IMR-90 (cell line): ENCODE measurements at regions not wholly inside any gene's neighbourhood (a gene's known extent, or its start where the extent isn't known, plus 50 kb on each side); places are given as distances from the start of the nearest gene placed in this dataset.

Source experiments
- ATAC-seq: fragments of 200-7000 bp; cut with Tn5 transposase; 2 replicates; pipeline ENCODE4 v1.9.1; 2020; ENCODE audit warnings: low read depth, mild to moderate bottlenecking, moderate library complexity
- BruUV-seq: library from RNA; stranded (reverse); fragments of 400-500 nt; replicated peaks from 2 replicates; lab custom pipeline; 2021; lab: Mats Ljungman, UMichigan
- CTCF ChIA-PET: fragments of 300-600 bp; formaldehyde crosslinking; extraction: SDS; loops from one replicate; lab custom pipeline; 2021; ENCODE audit warnings: antibody characterized with exemption; lab: Yijun Ruan, JAX
- POLR2A ChIA-PET: fragments of 300-600 bp; sonication (Branson Sonifier 250); formaldehyde crosslinking; loops from one replicate; lab custom pipeline; 2022; ENCODE audit warnings: antibody characterized with exemption; ENCODE audit not compliant: unreplicated experiment; lab: Charles Lee
- DNase-seq: peaks from one replicate; pipeline ENCODE4 v3.0.0; 2013
- H2AFZ ChIP-seq: replicated peaks from 2 replicates; pipeline ENCODE3; 2013; ENCODE audit warnings: low read length, mild to moderate bottlenecking; ENCODE audit not compliant: poor library complexity
- H2AK5ac ChIP-seq: 2 replicates; pipeline ENCODE4 v1.6.1; 2013; ENCODE audit warnings: low read depth, low read length, inconsistent platforms
- H2AK9ac ChIP-seq: replicated peaks from 2 replicates; pipeline ENCODE3; 2013; ENCODE audit warnings: mild to moderate bottlenecking, low read depth, low read length, moderate library complexity; ENCODE audit not compliant: poor library complexity
- H2BK120ac ChIP-seq: 2 replicates; pipeline ENCODE4 v1.6.1; 2013; ENCODE audit warnings: low read depth, low read length, inconsistent platforms
- H2BK15ac ChIP-seq: 3 replicates; pipeline ENCODE4 v1.6.1; 2013; ENCODE audit warnings: low read depth, low read length, inconsistent platforms
- H2BK20ac ChIP-seq: 2 replicates; pipeline ENCODE4 v1.6.1; 2013; ENCODE audit warnings: low read depth, mild to moderate bottlenecking, inconsistent platforms, low read length, moderate library complexity
- H2BK5ac ChIP-seq: 2 replicates; pipeline ENCODE4 v1.6.1; 2013; ENCODE audit warnings: mild to moderate bottlenecking, low read depth, low read length, inconsistent platforms; ENCODE audit not compliant: poor library complexity, severe bottlenecking
- H3K14ac ChIP-seq: replicated peaks from 2 replicates; pipeline ENCODE4 v1.6.1; 2013; ENCODE audit warnings: low read depth, low read length, inconsistent platforms
- H3K18ac ChIP-seq: 2 replicates; pipeline ENCODE4 v1.6.1; 2013; ENCODE audit warnings: low read depth, low read length, control low read depth
- H3K23ac ChIP-seq: 2 replicates; pipeline ENCODE4 v1.6.1; 2013; ENCODE audit warnings: low read depth, low read length, inconsistent platforms
- H3K27ac ChIP-seq: 2 replicates; pipeline ENCODE4 v1.5.1; 2013; ENCODE audit warnings: mild to moderate bottlenecking, control low read depth, low read length; ENCODE audit not compliant: insufficient read depth
- H3K27me3 ChIP-seq: 2 replicates; pipeline ENCODE4 v1.6.1; 2013; ENCODE audit warnings: low read length; ENCODE audit not compliant: control insufficient read depth, insufficient read depth
- H3K36me3 ChIP-seq: 2 replicates; pipeline ENCODE4 v1.6.1; 2013; ENCODE audit warnings: low read length, mixed read lengths; ENCODE audit not compliant: control insufficient read depth, insufficient read depth
- H3K4ac ChIP-seq: 2 replicates; pipeline ENCODE4 v1.6.1; 2013; ENCODE audit warnings: low read depth, low read length, inconsistent platforms
- H3K4me1 ChIP-seq: 2 replicates; pipeline ENCODE4 v1.6.1; 2013; ENCODE audit warnings: low read length, mixed read lengths; ENCODE audit not compliant: control insufficient read depth, insufficient read depth
- H3K4me2 ChIP-seq: 2 replicates; pipeline ENCODE4 v1.6.1; 2013; ENCODE audit warnings: low read depth, mild to moderate bottlenecking, control low read depth, low read length, moderate library complexity
- H3K4me3 ChIP-seq: 2 replicates; pipeline ENCODE4 v1.5.1; 2013; ENCODE audit warnings: low read depth, mild to moderate bottlenecking, control low read depth, low read length, moderate library complexity; ENCODE audit not compliant: insufficient read depth
- H3K56ac ChIP-seq: 2 replicates; pipeline ENCODE4 v1.6.1; 2013; ENCODE audit warnings: low read length, inconsistent platforms; ENCODE audit not compliant: insufficient read depth; ENCODE audit errors: extremely low read depth
- H3K79me1 ChIP-seq, 2 experiments: 2 replicates each; pipeline ENCODE4 v1.6.1; 2013; ENCODE audit warnings: low read length in 2 of 2, inconsistent platforms in 1 of 2, low read depth in 1 of 2
- H3K9ac ChIP-seq: 2 replicates; pipeline ENCODE4 v1.6.1; 2013; ENCODE audit warnings: low read depth, low read length, control low read depth
- H3K9me1 ChIP-seq: 2 replicates; pipeline ENCODE4 v1.6.1; 2013; ENCODE audit warnings: low read length, inconsistent platforms; ENCODE audit not compliant: insufficient read depth
- H3K9me3 ChIP-seq: 2 replicates; pipeline ENCODE4 v1.6.1; 2013; ENCODE audit warnings: low read length; ENCODE audit not compliant: control insufficient read depth, insufficient read depth
- H4K20me1 ChIP-seq: 2 replicates; pipeline ENCODE4 v1.6.1; 2013; ENCODE audit warnings: low read length, inconsistent platforms; ENCODE audit not compliant: insufficient read depth
- H4K5ac ChIP-seq: 2 replicates; pipeline ENCODE4 v1.6.1; 2013; ENCODE audit warnings: mild to moderate bottlenecking, low read depth, low read length, control low read depth
- H4K8ac ChIP-seq, 2 experiments: 2 replicates each; pipeline ENCODE4 v1.6.1; 2013; ENCODE audit warnings: low read depth in 2 of 2, low read length in 2 of 2, control low read depth in 1 of 2, inconsistent platforms in 1 of 2
- H4K91ac ChIP-seq: 2 replicates; pipeline ENCODE4 v1.6.1; 2013; ENCODE audit warnings: low read depth, low read length, inconsistent platforms; ENCODE audit not compliant: insufficient read depth
- CHD1 ChIP-seq: IDR thresholded peaks from 2 replicates; pipeline ENCODE4 v1.6.1; 2012; ENCODE audit warnings: low read depth, low read length, improper control_type of control experiment
- FOS ChIP-seq: fragments of 150-350 bp; IDR thresholded peaks from 2 replicates; pipeline ENCODE4 v1.6.1; 2016; ENCODE audit warnings: low read depth, low read length
- MAFK ChIP-seq: IDR thresholded peaks from 2 replicates; pipeline ENCODE4 v1.6.1; 2012; ENCODE audit warnings: low read depth, low read length, improper control_type of control experiment
- MXI1 ChIP-seq: IDR thresholded peaks from 2 replicates; pipeline ENCODE4 v1.6.1; 2012; ENCODE audit warnings: low read depth, mild to moderate bottlenecking, low read length, moderate library complexity, borderline replicate concordance
- WGBS, 2 experiments: methylation state at CpG; one replicate each; pipeline versions ENCODE4 v1.1.5 to v1.1.7; 2013; ENCODE audit warnings: missing lambda C conversion rate in 2 of 2; ENCODE audit not compliant: insufficient read length in 1 of 2; ENCODE audit errors: extremely low coverage in 2 of 2; 5-methylcytosine and 5-hydroxymethylcytosine counted together
- dilution Hi-C: fragments of 300-500 bp; cut with HindIII; formaldehyde crosslinking; loops from one replicate; pipeline ENCODE4 v1.14.3; 2018; ENCODE audit warnings: low sequenced_read_pairs; ENCODE audit not compliant: unreplicated experiment
- in situ Hi-C: fragments of 300-500 bp; cut with MboI; formaldehyde crosslinking; loops from 3 replicates; pipeline ENCODE4 v1.14.3; 2019; ENCODE audit warnings: low sequenced_read_pairs, inconsistent platforms, mixed read lengths
- intact Hi-C: fragments of 100-400 bp; cut with micrococcal nuclease; formaldehyde crosslinking; loops from 2 replicates; pipeline ENCODE4 v1.10.0; 2022
- TF ChIP-seq, protein P1 (sequence below): fragments of 150-350 bp; IDR thresholded peaks from 2 replicates; pipeline ENCODE4 v1.6.1; 2017; ENCODE audit warnings: mild to moderate bottlenecking, antibody characterized with exemption, low read length, low read depth

DNA sequence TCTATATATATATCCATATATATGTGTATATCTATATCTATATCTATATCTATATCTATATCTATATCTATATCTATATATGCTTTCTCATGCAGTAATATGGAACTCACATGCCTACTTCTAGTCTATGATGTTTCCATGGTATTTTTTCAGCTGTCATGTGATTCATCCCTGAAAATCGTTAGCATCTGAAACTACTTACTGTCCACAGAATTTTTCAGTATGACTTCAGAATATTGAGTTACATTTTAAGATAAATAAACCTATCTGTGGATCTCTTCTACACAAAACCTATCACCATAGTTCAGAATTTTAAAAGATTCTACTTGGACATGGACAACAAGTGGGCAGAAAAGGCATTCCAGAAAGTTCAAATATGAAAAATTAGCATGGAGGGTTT, 855.1 kb upstream of the INTU start:
- Histone ChIP-seq H3K36me3 (no peaks in the 10 kb centered on the region), H3K56ac (no peak overlapping the region), H3K18ac (no peak overlapping the region), H3K4ac (no peak overlapping the region), H2AK9ac (no peak overlapping the region), H2BK15ac (no peak overlapping the region), H3K14ac (no peak overlapping the region), H2BK20ac (no peak overlapping the region; the same call in 1 of the 2 replicates), H3K23ac (no peak overlapping the region; the same call in 1 of the 2 replicates), H2BK5ac (peak overlapping the region; percentile 97), H3K79me1 (no peaks in the 10 kb centered on the region), H4K91ac (peak overlapping the region; percentile 20; the same call in 1 of the 2 replicates), H2AFZ (no peak overlapping the region), H3K4me3 (no peak overlapping the region), H2AK5ac (no peak overlapping the region), H3K27ac (peak overlapping the region; percentile 53; the same call in 1 of the 2 replicates), H3K9me1 (no peaks in the 10 kb centered on the region), H4K5ac (no peak overlapping the region), H3K9me3 (no peaks in the 10 kb centered on the region), H4K20me1 (no peaks in the 10 kb centered on the region), H2BK120ac (peak overlapping the region; percentile 53; the same call in 1 of the 2 replicates), H3K4me1 (peaks cover 8% of the 10 kb centered on the region; the same call in 1 of the 2 replicates), H3K4me2 (peak overlapping the region; percentile 57; the same call in 1 of the 2 replicates), H3K27me3 (no peaks in the 10 kb centered on the region), H4K8ac (no peak overlapping the region; a peak in 2 of 4 replicates), H3K9ac (no peak overlapping the region)
- intact Hi-C loops = no loop called here
- dilution Hi-C loops = no loop called here
- CTCF ChIA-PET = interaction anchor here (1.1 kb wide), 1 partner anchor 13 kb away, joined by 3 read pairs; no protein-coding TSS in a partner anchor
- POLR2A ChIA-PET = no interaction called here
- in situ Hi-C loops = no loop called here
- DNase-seq (peak; percentile 94), ATAC-seq (peak; percentile 79)
- TF ChIP-seq CHD1 (no peak), FOS (peak; percentile 45; the same call in 1 of the 2 replicates), MXI1 (no peak), MAFK (no peak)
- TF ChIP-seq, protein P1, sequence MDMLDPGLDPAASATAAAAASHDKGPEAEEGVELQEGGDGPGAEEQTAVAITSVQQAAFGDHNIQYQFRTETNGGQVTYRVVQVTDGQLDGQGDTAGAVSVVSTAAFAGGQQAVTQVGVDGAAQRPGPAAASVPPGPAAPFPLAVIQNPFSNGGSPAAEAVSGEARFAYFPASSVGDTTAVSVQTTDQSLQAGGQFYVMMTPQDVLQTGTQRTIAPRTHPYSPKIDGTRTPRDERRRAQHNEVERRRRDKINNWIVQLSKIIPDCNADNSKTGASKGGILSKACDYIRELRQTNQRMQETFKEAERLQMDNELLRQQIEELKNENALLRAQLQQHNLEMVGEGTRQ = peak; percentile 59
- BruUV-seq = TSS peak; percentile 76
- no CpG with 5 or more reads among the region's 1 CpG for WGBS, 2 experiments
